ENCODE measurements at regions not wholly inside any gene's neighbourhood (a gene's known extent, or its start where the extent isn't known, plus 50 kb on each side); places are given as distances from the start of the nearest gene placed in this dataset.

GRCh38 chr9:134978272-134978671 lies 60.6 kb upstream of the FCN1 start:
- no peak overlapping the region for H3K27ac ChIP-seq (ENCODE audit: low read depth, low read length)
- no peaks in the 10 kb centered on the region for H3K9me3 ChIP-seq (ENCODE audit: control insufficient read depth, insufficient read depth, low read length)
- no peaks in the 10 kb centered on the region for H3K27me3 ChIP-seq (ENCODE audit: control insufficient read depth, insufficient read depth, low read length)
- no peak overlapping the region for H3K4me3 ChIP-seq (ENCODE audit: low read depth, low read length)
- H3K4me1 ChIP-seq (ENCODE audit: control insufficient read depth, insufficient read depth, low read length): peaks cover 32% of the 10 kb centered on the region
- no peaks in the 10 kb centered on the region for H3K36me3 ChIP-seq (ENCODE audit: control insufficient read depth, insufficient read depth, low read length)
- H3K9ac ChIP-seq (ENCODE audit: low read depth, low read length): no peak overlapping the region

- Histone ChIP-seq H3K4me1 (ENCODE audit: control insufficient read depth, insufficient read depth, low read length) (peaks cover 11% of the 10 kb centered on the region), H3K9ac (ENCODE audit: low read depth, low read length) (no peak overlapping the region), H3K27me3 (ENCODE audit: control insufficient read depth, insufficient read depth, low read length) (no peaks in the 10 kb centered on the region), H3K36me3 (ENCODE audit: control insufficient read depth, insufficient read depth, low read length) (no peaks in the 10 kb centered on the region), H3K4me3 (ENCODE audit: low read depth, low read length) (no peak overlapping the region), H3K27ac (ENCODE audit: low read depth, low read length) (no peak overlapping the region), H3K9me3 (ENCODE audit: control insufficient read depth, insufficient read depth, low read length) (no peaks in the 10 kb centered on the region; the same call in 1 of the 2 replicates)
These were observed 62.8 kb upstream of the FCN1 start for GRCh38 chr9:134980516-134980915.

DNA sequence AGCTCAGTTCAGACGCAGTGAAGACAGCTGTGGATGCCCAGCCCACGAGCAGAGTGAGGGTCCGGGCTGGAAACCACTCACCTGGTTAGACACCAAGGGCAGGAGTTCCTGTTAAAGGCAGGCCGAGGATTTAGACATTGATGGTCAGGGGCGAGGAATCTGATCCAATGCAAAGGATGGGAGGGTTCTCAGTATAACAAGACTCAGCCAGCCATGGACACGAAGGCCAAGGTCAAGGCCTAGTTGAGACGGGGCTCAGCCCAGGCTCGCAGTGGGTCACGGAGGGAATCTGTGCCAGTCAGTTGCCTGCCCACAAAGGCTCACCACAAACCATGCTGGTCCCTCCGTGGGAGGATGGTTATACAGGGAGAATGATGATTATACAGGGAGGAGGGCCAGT lies 63.3 kb upstream of the FCN1 start:
- H3K9ac ChIP-seq (ENCODE audit: low read depth, low read length): no peak overlapping the region
- H3K9me3 ChIP-seq (ENCODE audit: control insufficient read depth, insufficient read depth, low read length): no peaks in the 10 kb centered on the region; the same call in 1 of the 2 replicates
- no peak overlapping the region for H3K27ac ChIP-seq (ENCODE audit: low read depth, low read length)
- no peaks in the 10 kb centered on the region for H3K27me3 ChIP-seq (ENCODE audit: control insufficient read depth, insufficient read depth, low read length)
- H3K4me3 ChIP-seq (ENCODE audit: low read depth, low read length): no peak overlapping the region
- peaks cover 6% of the 10 kb centered on the region for H3K4me1 ChIP-seq (ENCODE audit: control insufficient read depth, insufficient read depth, low read length)
- no peaks in the 10 kb centered on the region for H3K36me3 ChIP-seq (ENCODE audit: control insufficient read depth, insufficient read depth, low read length)

- Histone ChIP-seq H3K4me1 (ENCODE audit: control insufficient read depth, insufficient read depth, low read length) (peaks cover 4% of the 10 kb centered on the region), H3K4me3 (ENCODE audit: low read depth, low read length) (no peak overlapping the region), H3K36me3 (ENCODE audit: control insufficient read depth, insufficient read depth, low read length) (no peaks in the 10 kb centered on the region), H3K9ac (ENCODE audit: low read depth, low read length) (no peak overlapping the region), H3K9me3 (ENCODE audit: control insufficient read depth, insufficient read depth, low read length) (no peaks in the 10 kb centered on the region; the same call in 1 of the 2 replicates), H3K27me3 (ENCODE audit: control insufficient read depth, insufficient read depth, low read length) (no peaks in the 10 kb centered on the region), H3K27ac (ENCODE audit: low read depth, low read length) (no peak overlapping the region)
These were observed 64.1 kb upstream of the FCN1 start for GRCh38 chr9:134981829-134982228.

DNA sequence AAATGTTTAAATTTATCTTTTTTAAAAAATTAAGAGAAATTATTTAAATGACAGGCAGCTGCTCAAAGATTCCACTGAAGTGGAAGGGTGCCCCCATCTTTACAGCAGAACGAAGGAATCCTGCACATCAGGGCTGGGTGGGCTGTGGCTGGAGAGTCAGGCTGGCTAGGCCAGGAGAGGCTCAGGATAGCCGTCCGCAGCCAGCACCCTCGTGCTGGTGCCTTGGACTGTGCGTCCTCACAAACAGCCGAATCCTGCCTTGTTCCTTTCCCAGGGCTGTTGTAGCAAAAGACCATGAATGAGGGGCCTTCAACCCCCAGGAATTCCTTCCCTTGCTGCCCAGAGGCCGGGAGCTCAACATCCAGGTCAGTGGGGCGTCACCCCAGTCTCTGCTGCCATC lies 64.6 kb upstream of the FCN1 start:
- H3K36me3 ChIP-seq (ENCODE audit: control insufficient read depth, insufficient read depth, low read length): no peaks in the 10 kb centered on the region
- no peak overlapping the region for H3K9ac ChIP-seq (ENCODE audit: low read depth, low read length)
- H3K4me3 ChIP-seq (ENCODE audit: low read depth, low read length): no peak overlapping the region
- H3K9me3 ChIP-seq (ENCODE audit: control insufficient read depth, insufficient read depth, low read length): no peaks in the 10 kb centered on the region; the same call in none of the 2 replicates
- H3K4me1 ChIP-seq (ENCODE audit: control insufficient read depth, insufficient read depth, low read length): peaks cover 4% of the 10 kb centered on the region
- H3K27me3 ChIP-seq (ENCODE audit: control insufficient read depth, insufficient read depth, low read length): no peaks in the 10 kb centered on the region
- no peak overlapping the region for H3K27ac ChIP-seq (ENCODE audit: low read depth, low read length)

GRCh38 chr9:134983074-134983473 lies 65.4 kb upstream of the FCN1 start:
- no peak overlapping the region for H3K4me3 ChIP-seq (ENCODE audit: low read depth, low read length)
- no peak overlapping the region for H3K9ac ChIP-seq (ENCODE audit: low read depth, low read length)
- no peaks in the 10 kb centered on the region for H3K27me3 ChIP-seq (ENCODE audit: control insufficient read depth, insufficient read depth, low read length)
- H3K9me3 ChIP-seq (ENCODE audit: control insufficient read depth, insufficient read depth, low read length): no peaks in the 10 kb centered on the region; the same call in none of the 2 replicates
- H3K27ac ChIP-seq (ENCODE audit: low read depth, low read length): no peak overlapping the region
- H3K4me1 ChIP-seq (ENCODE audit: control insufficient read depth, insufficient read depth, low read length): peaks cover 4% of the 10 kb centered on the region
- H3K36me3 ChIP-seq (ENCODE audit: control insufficient read depth, insufficient read depth, low read length): no peaks in the 10 kb centered on the region

DNA sequence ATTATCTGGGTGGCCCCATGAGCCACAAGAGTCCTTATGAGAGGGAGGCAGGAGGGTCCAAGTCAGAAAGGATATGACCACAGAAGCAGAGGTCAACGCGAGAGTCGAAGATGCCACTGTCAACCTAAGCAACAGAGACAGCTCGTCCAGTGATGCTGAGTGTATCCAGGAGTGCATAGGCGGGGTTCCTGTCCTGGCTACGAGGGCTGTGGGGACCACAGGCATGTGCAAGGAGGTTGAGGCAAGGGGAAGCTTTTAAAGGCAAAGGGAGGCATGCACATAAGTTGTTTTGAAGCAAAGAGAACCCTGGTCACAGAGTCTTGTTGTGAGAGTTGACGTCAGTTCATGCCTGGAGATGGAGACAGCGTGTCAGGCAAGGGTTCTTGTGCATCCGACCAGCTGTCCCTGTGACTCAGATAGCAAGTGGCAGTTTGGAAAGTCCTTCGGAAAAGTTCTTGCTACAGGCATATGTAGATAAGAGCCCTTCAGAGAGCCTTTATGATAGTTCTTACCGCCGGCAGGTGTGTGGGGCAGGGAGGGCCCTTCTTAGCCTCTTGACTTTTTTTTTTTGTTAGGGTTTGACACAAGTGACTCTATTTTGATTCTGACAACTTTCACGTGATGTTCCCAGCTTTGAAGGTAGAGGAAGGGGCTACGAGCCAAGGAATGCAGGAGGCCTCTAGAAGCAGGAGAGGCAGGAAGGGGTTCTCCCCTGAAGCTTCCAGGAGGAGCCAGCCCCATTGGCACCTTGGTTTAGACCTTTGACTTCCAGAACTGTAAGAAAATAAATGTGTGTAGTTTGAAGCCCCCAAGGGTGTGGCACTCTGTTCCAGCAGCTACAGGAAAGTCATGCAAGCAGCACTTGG lies 66.0 kb upstream of the FCN1 start:
- no peaks in the 10 kb centered on the region; the same call in none of the 2 replicates for H3K9me3 ChIP-seq (ENCODE audit: control insufficient read depth, insufficient read depth, low read length)
- H3K27ac ChIP-seq (ENCODE audit: low read depth, low read length): no peak overlapping the region
- no peaks in the 10 kb centered on the region for H3K27me3 ChIP-seq (ENCODE audit: control insufficient read depth, insufficient read depth, low read length)
- peaks cover 4% of the 10 kb centered on the region for H3K4me1 ChIP-seq (ENCODE audit: control insufficient read depth, insufficient read depth, low read length)
- no peak overlapping the region for H3K4me3 ChIP-seq (ENCODE audit: low read depth, low read length)
- H3K9ac ChIP-seq (ENCODE audit: low read depth, low read length): no peak overlapping the region
- H3K36me3 ChIP-seq (ENCODE audit: control insufficient read depth, insufficient read depth, low read length): no peaks in the 10 kb centered on the region

GRCh38 chr9:134984372-134985265 lies 66.9 kb upstream of the FCN1 start:
- H3K9me3 ChIP-seq (ENCODE audit: control insufficient read depth, insufficient read depth, low read length): no peaks in the 10 kb centered on the region; the same call in none of the 2 replicates
- H3K9ac ChIP-seq (ENCODE audit: low read depth, low read length): no peak overlapping the region
- peaks cover 4% of the 10 kb centered on the region for H3K4me1 ChIP-seq (ENCODE audit: control insufficient read depth, insufficient read depth, low read length)
- H3K36me3 ChIP-seq (ENCODE audit: control insufficient read depth, insufficient read depth, low read length): no peaks in the 10 kb centered on the region
- H3K27me3 ChIP-seq (ENCODE audit: control insufficient read depth, insufficient read depth, low read length): no peaks in the 10 kb centered on the region
- no peak overlapping the region for H3K27ac ChIP-seq (ENCODE audit: low read depth, low read length)
- H3K4me3 ChIP-seq (ENCODE audit: low read depth, low read length): no peak overlapping the region

- H3K9me3 ChIP-seq (ENCODE audit: control insufficient read depth, insufficient read depth, low read length): no peaks in the 10 kb centered on the region; the same call in none of the 2 replicates
These were observed 67.7 kb upstream of the FCN1 start for GRCh38 chr9:134985451-134985850.

DNA sequence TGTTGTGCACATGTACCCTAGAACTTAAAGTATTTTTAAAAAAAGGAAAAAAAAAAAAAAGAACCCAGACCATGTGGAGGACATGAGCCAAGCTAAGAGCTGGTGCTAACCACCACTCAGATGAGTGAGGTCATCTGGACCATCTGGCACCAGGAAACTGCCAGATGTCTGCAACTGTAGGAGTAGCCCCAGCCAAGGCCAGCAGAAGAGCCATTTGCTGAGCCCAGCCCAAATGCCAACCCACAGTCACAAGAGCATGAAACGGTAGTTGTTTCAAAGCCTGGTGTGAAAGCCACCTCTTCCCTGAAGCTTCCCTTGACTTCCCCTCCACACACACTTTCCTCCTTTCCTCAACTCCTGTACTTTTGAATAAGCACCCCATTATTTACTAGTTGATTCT lies 69.2 kb upstream of the FCN1 start:
- Histone ChIP-seq H3K27me3 (ENCODE audit: control insufficient read depth, insufficient read depth, low read length) (no peaks in the 10 kb centered on the region), H3K27ac (ENCODE audit: low read depth, low read length) (no peak overlapping the region), H3K36me3 (ENCODE audit: control insufficient read depth, insufficient read depth, low read length) (no peaks in the 10 kb centered on the region), H3K4me1 (ENCODE audit: control insufficient read depth, insufficient read depth, low read length) (peaks cover 4% of the 10 kb centered on the region), H3K9ac (ENCODE audit: low read depth, low read length) (no peak overlapping the region), H3K9me3 (ENCODE audit: control insufficient read depth, insufficient read depth, low read length) (no peaks in the 10 kb centered on the region; the same call in none of the 2 replicates), H3K4me3 (ENCODE audit: low read depth, low read length) (no peak overlapping the region)

More at GRCh38 chr9:134985451-134985850, 67.7 kb upstream of the FCN1 start:
- Histone ChIP-seq H3K4me1 (ENCODE audit: control insufficient read depth, insufficient read depth, low read length) (peaks cover 4% of the 10 kb centered on the region), H3K27me3 (ENCODE audit: control insufficient read depth, insufficient read depth, low read length) (no peaks in the 10 kb centered on the region), H3K4me3 (ENCODE audit: low read depth, low read length) (no peak overlapping the region), H3K36me3 (ENCODE audit: control insufficient read depth, insufficient read depth, low read length) (no peaks in the 10 kb centered on the region), H3K9ac (ENCODE audit: low read depth, low read length) (no peak overlapping the region), H3K27ac (ENCODE audit: low read depth, low read length) (no peak overlapping the region)

Measured in HUES48 (cell line).